ENCODE measurements at regions not wholly inside any gene's neighbourhood (a gene's known extent, or its start where the extent isn't known, plus 50 kb on each side); places are given as distances from the start of the nearest gene placed in this dataset.

DNA sequence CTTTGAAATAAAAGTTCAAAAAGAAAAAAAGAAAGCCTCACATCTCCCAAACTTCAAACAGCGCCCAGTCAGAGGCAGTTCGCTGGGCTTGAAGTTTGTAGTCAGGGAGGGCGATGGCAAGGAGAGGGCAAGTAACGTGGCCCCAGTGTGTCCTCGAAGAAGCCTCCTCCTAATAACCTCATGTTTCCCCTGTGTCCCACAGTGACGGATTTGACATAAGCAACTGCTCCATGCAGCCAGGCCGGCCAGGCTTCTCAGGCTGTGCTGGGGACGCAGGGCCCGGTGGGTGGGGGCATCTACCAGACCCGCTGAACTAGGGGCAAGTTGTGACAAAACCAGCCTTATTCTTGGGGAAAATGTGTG is 172.2 kb downstream of the ERCC6L2 start:
- Histone ChIP-seq H3K79me2 (ENCODE audit: control insufficient read depth, insufficient read depth, low read length) (no peaks in the 10 kb centered on the region), H2AFZ (ENCODE audit: low read depth, low read length) (no peak overlapping the region), H3K27me3 (ENCODE audit: control insufficient read depth in 2 of 2, insufficient read depth in 2 of 2, low read length in 2 of 2) (peaks cover 61 to 81% of the 10 kb centered on the region in 2 experiments), H3K27ac (ENCODE audit: extremely low read depth, low read depth, low read length) (no peak overlapping the region), H3K9me1 (ENCODE audit: control insufficient read depth, insufficient read depth, low read length) (no peaks in the 10 kb centered on the region), H3K9me3 (replicated peaks; ENCODE audit: control insufficient read depth, insufficient read depth, low read depth, low read length) (0 out of 2 replicates have a peak, but pooled peaks cover 1% of the 10 kb centered on the region), H3K4me2 (ENCODE audit: insufficient read depth, low read length) (no peak overlapping the region), H3K4me1 (replicated peaks in 1 of 2; ENCODE audit: control insufficient read depth in 2 of 2, insufficient read depth in 2 of 2, low read length in 2 of 2) (peaks cover 0 to 7% of the 10 kb centered on the region in 2 experiments; a peak in 1 of 5 replicates), H3K36me3 (ENCODE audit: control insufficient read depth, insufficient read depth, low read length) (no peaks in the 10 kb centered on the region), H3K4me3 (no peak overlapping the region), H4K20me1 (replicated peaks; ENCODE audit: control insufficient read depth, insufficient read depth, low read length) (no peaks in the 10 kb centered on the region), H3K9ac (ENCODE audit: insufficient read depth in 1 of 2, low read depth in 2 of 2, low read length in 2 of 2) (no peak overlapping the region)
- WGBS (ENCODE audit: insufficient coverage, low coverage, missing lambda C conversion rate): 4% methylated on average over 8 of the region's 10 CpGs
- FAIRE-seq (no peak), ATAC-seq (no peak), DNase-seq (ENCODE audit: extremely low read depth in 1 of 4, low spot score in 3 of 4) (no peak)
- no TSS peak for BruUV-seq (replicated peaks)
- CTCF ChIA-PET (ENCODE audit: low intra/inter-chr PET ratio): no interaction called here
- in situ Hi-C loops (cut with MboI): no loop called here
- POLR2A ChIA-PET: no interaction called here
- intact Hi-C loops (cut with micrococcal nuclease): no loop called here
- TF ChIP-seq CEBPZ (IDR thresholded peaks at IDR 0.05; ENCODE audit: borderline replicate concordance, low read depth, low read length) (no peak), KLF10 (CRISPR knock-in tag; IDR thresholded peaks at IDR 0.05) (no peak), POLR2A (conservative IDR thresholded peaks at IDR 0.05) (no peak), CREB1 (IDR thresholded peaks at IDR 0.05) (no peak), CREB1 (CRISPR knock-in tag; IDR thresholded peaks at IDR 0.05) (no peak), SP2 (IDR thresholded peaks at IDR 0.05; ENCODE audit: extremely low read depth, low read depth, low read length, poor library complexity, severe bottlenecking) (no peak), EWSR1 (IDR thresholded peaks at IDR 0.05; ENCODE audit: borderline replicate concordance, low read depth, partially characterized antibody) (no peak), FUS (optimal IDR thresholded peaks at IDR 0.05; ENCODE audit: low read depth, low read length) (no peak), KDM2B (CRISPR knock-in tag; IDR thresholded peaks at IDR 0.05) (no peak), KAT2B (IDR thresholded peaks at IDR 0.05; ENCODE audit: low read depth, low read length) (no peak), GABPB1 (CRISPR knock-in tag; IDR thresholded peaks at IDR 0.05) (no peak), SRSF3 (IDR thresholded peaks at IDR 0.05; ENCODE audit: insufficient read depth, low read length) (no peak), ARID1B (IDR thresholded peaks at IDR 0.05) (no peak), RBM39 (optimal IDR thresholded peaks at IDR 0.05; ENCODE audit: low read depth, low read length) (no peak)
- TF ChIP-seq, protein P1, sequence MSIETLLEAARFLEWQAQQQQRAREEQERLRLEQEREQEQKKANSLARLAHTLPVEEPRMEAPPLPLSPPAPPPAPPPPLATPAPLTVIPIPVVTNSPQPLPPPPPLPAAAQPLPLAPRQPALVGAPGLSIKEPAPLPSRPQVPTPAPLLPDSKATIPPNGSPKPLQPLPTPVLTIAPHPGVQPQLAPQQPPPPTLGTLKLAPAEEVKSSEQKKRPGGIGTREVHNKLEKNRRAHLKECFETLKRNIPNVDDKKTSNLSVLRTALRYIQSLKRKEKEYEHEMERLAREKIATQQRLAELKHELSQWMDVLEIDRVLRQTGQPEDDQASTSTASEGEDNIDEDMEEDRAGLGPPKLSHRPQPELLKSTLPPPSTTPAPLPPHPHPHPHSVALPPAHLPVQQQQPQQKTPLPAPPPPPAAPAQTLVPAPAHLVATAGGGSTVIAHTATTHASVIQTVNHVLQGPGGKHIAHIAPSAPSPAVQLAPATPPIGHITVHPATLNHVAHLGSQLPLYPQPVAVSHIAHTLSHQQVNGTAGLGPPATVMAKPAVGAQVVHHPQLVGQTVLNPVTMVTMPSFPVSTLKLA (conservative IDR thresholded peaks at IDR 0.05): no peak
- TF ChIP-seq, protein P2, sequence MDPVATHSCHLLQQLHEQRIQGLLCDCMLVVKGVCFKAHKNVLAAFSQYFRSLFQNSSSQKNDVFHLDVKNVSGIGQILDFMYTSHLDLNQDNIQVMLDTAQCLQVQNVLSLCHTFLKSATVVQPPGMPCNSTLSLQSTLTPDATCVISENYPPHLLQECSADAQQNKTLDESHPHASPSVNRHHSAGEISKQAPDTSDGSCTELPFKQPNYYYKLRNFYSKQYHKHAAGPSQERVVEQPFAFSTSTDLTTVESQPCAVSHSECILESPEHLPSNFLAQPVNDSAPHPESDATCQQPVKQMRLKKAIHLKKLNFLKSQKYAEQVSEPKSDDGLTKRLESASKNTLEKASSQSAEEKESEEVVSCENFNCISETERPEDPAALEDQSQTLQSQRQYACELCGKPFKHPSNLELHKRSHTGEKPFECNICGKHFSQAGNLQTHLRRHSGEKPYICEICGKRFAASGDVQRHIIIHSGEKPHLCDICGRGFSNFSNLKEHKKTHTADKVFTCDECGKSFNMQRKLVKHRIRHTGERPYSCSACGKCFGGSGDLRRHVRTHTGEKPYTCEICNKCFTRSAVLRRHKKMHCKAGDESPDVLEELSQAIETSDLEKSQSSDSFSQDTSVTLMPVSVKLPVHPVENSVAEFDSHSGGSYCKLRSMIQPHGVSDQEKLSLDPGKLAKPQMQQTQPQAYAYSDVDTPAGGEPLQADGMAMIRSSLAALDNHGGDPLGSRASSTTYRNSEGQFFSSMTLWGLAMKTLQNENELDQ (CRISPR knock-in tag; IDR thresholded peaks at IDR 0.05; ENCODE audit: borderline replicate concordance): no peak
- TF ChIP-seq, protein P3, sequence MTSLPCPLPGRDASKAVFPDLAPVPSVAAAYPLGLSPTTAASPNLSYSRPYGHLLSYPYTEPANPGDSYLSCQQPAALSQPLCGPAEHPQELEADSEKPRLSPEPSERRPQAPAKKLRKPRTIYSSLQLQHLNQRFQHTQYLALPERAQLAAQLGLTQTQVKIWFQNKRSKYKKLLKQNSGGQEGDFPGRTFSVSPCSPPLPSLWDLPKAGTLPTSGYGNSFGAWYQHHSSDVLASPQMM (CRISPR knock-in tag; IDR thresholded peaks at IDR 0.05): no peak
